Nephron (organoid): ENCODE measurements at regions not wholly inside any gene's neighbourhood (a gene's known extent, or its start where the extent isn't known, plus 50 kb on each side); places are given as distances from the start of the nearest gene placed in this dataset.

Experiments
- H3K27ac Mint-ChIP-seq, 3 experiments: 2 replicates each; pipeline ENCODE4 v1.8.0; 2020; ENCODE audit warnings: mixed read lengths in 3 of 3, mild to moderate bottlenecking in 2 of 3, moderate library complexity in 1 of 3
- H3K27me3 Mint-ChIP-seq: 2 replicates; pipeline ENCODE4 v1.8.0; 2021; ENCODE audit warnings: low read depth, mild to moderate bottlenecking, moderate library complexity, mixed read lengths
- H3K36me3 Mint-ChIP-seq: 2 replicates; pipeline ENCODE4 v1.8.0; 2020; ENCODE audit warnings: low read depth, mixed read lengths
- H3K4me1 Mint-ChIP-seq: 2 replicates; pipeline ENCODE4 v1.8.0; 2020; ENCODE audit warnings: mixed read lengths
- H3K4me3 Mint-ChIP-seq, 3 experiments: 2 replicates each; pipeline ENCODE4 v1.8.0; 2020; ENCODE audit warnings: mild to moderate bottlenecking in 3 of 3, mixed read lengths in 3 of 3, moderate library complexity in 2 of 3
- H3K9me3 Mint-ChIP-seq: 2 replicates; pipeline ENCODE4 v1.8.0; 2020; ENCODE audit warnings: mixed read lengths
- TF ChIP-seq, protein P1 (sequence below), 3 experiments: fragments of 200-600 bp; sonication (generic); IDR thresholded peaks; one replicate each; pipeline ENCODE4 v1.5.0; 2021; ENCODE audit warnings: antibody characterized with exemption in 3 of 3; ENCODE audit not compliant: unreplicated experiment in 3 of 3

DNA sequence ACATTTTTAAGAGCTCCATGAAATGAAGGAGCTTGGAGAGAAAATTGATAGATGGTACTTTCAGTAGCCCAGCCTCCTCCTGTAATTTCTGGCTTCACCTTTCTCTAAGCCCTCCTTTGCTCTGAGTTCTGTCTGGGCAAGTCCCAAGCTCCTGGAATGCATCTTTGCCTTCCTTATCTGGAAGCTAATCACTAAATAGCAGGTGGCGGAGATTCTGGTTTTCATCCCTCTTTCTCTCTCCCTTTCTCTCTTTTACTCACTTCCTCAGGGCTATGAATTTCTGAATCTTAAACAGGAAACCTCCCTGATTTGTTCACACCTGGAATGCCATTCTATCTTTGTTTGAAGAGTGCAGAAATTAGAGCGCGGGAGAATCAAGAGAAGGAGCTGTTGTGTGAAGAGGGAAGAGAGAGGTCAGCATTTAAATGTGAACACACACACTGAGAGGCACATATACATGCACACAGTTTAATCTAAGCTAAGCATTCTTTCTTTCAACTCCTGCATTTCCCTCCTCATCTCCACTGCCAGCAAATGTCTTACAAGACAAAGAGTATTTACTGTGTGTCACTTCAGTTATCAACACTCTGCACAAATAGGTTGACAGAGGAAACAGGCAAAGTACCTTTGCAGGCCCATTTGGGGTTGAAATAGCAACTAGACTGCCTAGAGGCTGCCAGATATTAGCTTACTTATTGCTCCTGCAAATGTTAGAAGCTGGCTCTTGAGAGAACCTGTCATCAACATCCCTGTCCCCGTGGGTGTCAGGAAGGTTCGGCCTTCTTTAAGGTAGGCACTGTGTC, 199.4 kb upstream of the CAMK1G start:
- no peaks in the 10 kb centered on the region for H3K4me1 Mint-ChIP-seq
- no peaks in the 10 kb centered on the region for H3K36me3 Mint-ChIP-seq
- H3K27ac Mint-ChIP-seq = no peak overlapping the region
- TF ChIP-seq, protein P1, sequence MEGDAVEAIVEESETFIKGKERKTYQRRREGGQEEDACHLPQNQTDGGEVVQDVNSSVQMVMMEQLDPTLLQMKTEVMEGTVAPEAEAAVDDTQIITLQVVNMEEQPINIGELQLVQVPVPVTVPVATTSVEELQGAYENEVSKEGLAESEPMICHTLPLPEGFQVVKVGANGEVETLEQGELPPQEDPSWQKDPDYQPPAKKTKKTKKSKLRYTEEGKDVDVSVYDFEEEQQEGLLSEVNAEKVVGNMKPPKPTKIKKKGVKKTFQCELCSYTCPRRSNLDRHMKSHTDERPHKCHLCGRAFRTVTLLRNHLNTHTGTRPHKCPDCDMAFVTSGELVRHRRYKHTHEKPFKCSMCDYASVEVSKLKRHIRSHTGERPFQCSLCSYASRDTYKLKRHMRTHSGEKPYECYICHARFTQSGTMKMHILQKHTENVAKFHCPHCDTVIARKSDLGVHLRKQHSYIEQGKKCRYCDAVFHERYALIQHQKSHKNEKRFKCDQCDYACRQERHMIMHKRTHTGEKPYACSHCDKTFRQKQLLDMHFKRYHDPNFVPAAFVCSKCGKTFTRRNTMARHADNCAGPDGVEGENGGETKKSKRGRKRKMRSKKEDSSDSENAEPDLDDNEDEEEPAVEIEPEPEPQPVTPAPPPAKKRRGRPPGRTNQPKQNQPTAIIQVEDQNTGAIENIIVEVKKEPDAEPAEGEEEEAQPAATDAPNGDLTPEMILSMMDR (IDR thresholded peaks at IDR 0.05; ENCODE audit: unreplicated experiment in 3 of 3) = no peak
- no peaks in the 10 kb centered on the region for H3K9me3 Mint-ChIP-seq
- H3K27me3 Mint-ChIP-seq = peaks cover 3% of the 10 kb centered on the region
- no peak overlapping the region for H3K4me3 Mint-ChIP-seq

DNA sequence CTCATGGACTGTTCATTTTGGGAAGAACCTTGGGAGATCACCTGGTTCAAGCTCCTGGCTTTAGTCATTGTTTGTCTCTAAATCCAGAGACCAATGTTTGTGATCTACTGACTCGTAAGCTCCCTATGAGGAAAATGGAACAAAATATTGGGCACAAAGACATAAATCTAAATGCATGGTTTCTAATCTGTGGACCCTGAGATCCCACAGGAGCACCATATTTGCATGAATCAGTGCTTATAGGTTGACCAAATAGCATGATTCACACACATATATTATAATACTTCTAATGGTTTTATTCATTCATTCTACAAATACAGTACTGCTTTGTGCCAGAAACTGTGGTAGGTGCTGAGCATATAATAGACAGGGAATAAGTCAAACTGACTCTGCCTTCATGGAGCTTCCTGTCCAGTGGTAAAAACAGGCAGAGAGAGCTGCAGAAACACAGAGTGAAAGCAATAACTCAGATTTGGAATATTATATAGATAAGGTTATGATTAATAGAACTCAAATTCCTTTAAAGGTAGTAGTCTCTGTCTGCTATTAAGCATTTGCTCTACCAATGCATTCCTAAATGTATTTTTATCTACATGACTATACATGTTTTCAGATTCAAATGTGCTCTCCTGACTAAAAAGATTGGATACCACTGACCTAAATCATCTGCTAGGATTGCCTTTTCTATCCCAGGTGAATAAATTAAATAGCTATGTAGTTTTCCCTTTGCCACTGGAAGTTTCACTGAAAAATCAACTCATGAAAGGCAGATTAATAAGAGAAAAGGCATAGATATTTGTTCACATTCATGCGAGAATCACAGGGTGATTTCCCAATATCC, 198.6 kb upstream of the CAMK1G start:
- TF ChIP-seq, protein P1 (IDR thresholded peaks at IDR 0.05; ENCODE audit: unreplicated experiment in 3 of 3) = no peak
- no peak overlapping the region for H3K27ac Mint-ChIP-seq
- no peaks in the 10 kb centered on the region for H3K4me1 Mint-ChIP-seq
- H3K36me3 Mint-ChIP-seq = no peaks in the 10 kb centered on the region
- peaks cover 3% of the 10 kb centered on the region for H3K27me3 Mint-ChIP-seq
- no peaks in the 10 kb centered on the region for H3K9me3 Mint-ChIP-seq
- no peak overlapping the region for H3K4me3 Mint-ChIP-seq

DNA sequence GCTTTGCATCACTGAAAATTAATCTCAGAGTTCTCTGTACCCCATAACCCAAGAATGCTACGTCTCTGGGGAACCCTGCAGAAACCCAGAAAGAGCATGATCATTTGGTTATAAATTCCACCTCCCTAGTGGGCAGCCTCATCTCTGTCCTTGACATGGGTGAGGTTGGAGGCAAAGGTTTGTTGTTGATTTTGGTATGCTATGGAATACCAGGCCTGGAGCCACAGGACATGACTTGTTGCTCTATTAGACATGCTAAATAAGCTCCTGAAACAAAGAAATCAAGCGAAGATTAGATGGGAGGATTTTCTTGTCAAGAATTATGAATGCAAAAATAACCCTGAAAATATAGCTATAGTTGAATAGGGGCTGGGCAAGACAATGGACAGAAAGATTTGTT, 197.4 kb upstream of the CAMK1G start:
- H3K27ac Mint-ChIP-seq = no peak overlapping the region

DNA sequence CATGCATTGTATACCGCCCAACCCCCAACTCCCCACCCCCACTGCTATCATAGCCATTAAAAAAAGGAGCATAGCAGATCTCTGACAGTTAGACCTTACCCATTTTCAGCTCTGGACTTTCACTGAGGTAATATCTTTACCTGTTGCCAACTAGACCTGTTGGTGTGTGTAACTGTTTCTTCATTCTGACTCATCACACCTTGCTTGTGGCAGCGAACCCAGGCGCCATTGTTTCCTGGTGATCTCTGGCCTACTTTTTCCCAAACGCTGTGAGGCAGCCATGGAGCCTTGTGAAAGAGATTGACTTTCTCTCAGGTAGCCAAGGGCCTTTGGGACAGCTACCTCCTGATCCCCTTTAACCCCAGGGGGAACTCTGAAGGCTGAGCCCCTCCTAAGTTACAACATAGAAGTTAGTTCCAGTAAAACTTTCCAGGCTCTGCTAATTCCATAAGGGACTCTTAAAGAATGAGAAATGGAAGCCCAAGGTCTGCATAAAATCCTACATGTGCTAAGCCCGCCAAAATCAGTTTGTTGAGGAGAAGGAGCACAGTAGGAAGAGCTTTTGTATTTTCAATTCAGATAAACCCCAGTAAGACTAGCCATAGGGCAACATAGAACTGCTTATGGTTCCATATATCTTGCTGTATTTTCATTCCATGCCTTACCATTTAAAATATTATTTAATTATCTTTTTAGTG, 196.1 kb upstream of the CAMK1G start:
- H3K36me3 Mint-ChIP-seq = no peaks in the 10 kb centered on the region
- no peaks in the 10 kb centered on the region for H3K9me3 Mint-ChIP-seq
- no peaks in the 10 kb centered on the region for H3K4me1 Mint-ChIP-seq
- TF ChIP-seq, protein P1 (IDR thresholded peaks at IDR 0.05; ENCODE audit: unreplicated experiment in 3 of 3) = no peak
- H3K27me3 Mint-ChIP-seq = peaks cover 4% of the 10 kb centered on the region
- no peak overlapping the region for H3K4me3 Mint-ChIP-seq
- no peak overlapping the region for H3K27ac Mint-ChIP-seq

More for the DNA sequence above, 197.4 kb upstream of the CAMK1G start:
- peaks cover 3% of the 10 kb centered on the region for H3K27me3 Mint-ChIP-seq
- no peaks in the 10 kb centered on the region for H3K36me3 Mint-ChIP-seq
- TF ChIP-seq, protein P1 (IDR thresholded peaks at IDR 0.05; ENCODE audit: unreplicated experiment in 3 of 3) = no peak
- H3K4me1 Mint-ChIP-seq = no peaks in the 10 kb centered on the region
- no peaks in the 10 kb centered on the region for H3K9me3 Mint-ChIP-seq
- H3K4me3 Mint-ChIP-seq = no peak overlapping the region

DNA sequence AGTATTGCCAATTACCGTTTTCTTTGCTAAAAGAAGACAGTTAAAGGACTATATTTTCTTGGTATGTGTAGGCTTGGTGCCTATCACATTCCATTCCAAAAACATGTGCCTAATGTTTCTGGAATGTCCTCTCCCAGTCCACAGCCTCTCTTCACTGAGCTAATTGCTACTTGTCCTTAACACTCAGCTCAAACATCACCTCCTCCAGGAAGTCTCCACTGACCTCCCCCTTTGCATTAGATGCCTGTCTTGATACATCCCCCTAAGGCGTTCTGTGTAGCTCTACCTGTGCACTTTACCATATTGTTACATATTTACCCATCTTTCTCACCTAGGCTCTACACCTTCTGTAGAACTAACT, 195.6 kb upstream of the CAMK1G start:
- Mint-ChIP-seq H3K27me3 (peaks cover 7% of the 10 kb centered on the region), H3K9me3 (no peaks in the 10 kb centered on the region), H3K4me1 (no peaks in the 10 kb centered on the region), H3K27ac (no peak overlapping the region), H3K4me3 (no peak overlapping the region), H3K36me3 (no peaks in the 10 kb centered on the region)
- TF ChIP-seq, protein P1 (IDR thresholded peaks at IDR 0.05; ENCODE audit: unreplicated experiment in 3 of 3) = no peak
